Natural killer cell (primary cell): ENCODE measurements at regions not wholly inside any gene's neighbourhood (a gene's known extent, or its start where the extent isn't known, plus 50 kb on each side); places are given as distances from the start of the nearest gene placed in this dataset.

Source experiments
- ATAC-seq, 3 donors: fragments of 150-1000 bp in 2 of 3; fragments of 200-7000 bp in 1 of 3; cut with Tn5 transposase; 1 replicate in 1 of 3; 2 replicates in 2 of 3; pipeline ENCODE4 v1.10.0; 2021; ENCODE audit warnings: mild to moderate bottlenecking in 2 of 3, moderate library complexity in 2 of 3
- DNase-seq, 2 donors: peaks; one replicate each; pipeline versions ENCODE4 v3.0.0 to v3.0.0-alpha.2; 2013 to 2021; ENCODE audit warnings: mixed read lengths in 1 of 2
- H3K27ac ChIP-seq: one replicate; pipeline ENCODE4 v1.5.1; 2013; ENCODE audit warnings: mild to moderate bottlenecking, low read length
- H3K27me3 ChIP-seq: one replicate; pipeline ENCODE4 v1.6.1; 2013; ENCODE audit warnings: low read length; ENCODE audit not compliant: control insufficient read depth, insufficient read depth
- H3K36me3 ChIP-seq: one replicate; pipeline ENCODE4 v1.6.1; 2013; ENCODE audit warnings: low read length; ENCODE audit not compliant: control insufficient read depth, insufficient read depth
- H3K4me1 ChIP-seq: one replicate; pipeline ENCODE4 v1.6.1; 2013; ENCODE audit warnings: low read length; ENCODE audit not compliant: control insufficient read depth, insufficient read depth
- H3K4me3 ChIP-seq: one replicate; pipeline ENCODE4 v1.5.1; 2013; ENCODE audit warnings: low read length
- H3K9me3 ChIP-seq: one replicate; pipeline ENCODE4 v1.6.1; 2013; ENCODE audit warnings: low read length; ENCODE audit not compliant: control insufficient read depth, insufficient read depth
- H3K27ac Mint-ChIP-seq, 2 donors: one replicate each; pipeline ENCODE4 v1.8.0; 2022; ENCODE audit warnings: mild to moderate bottlenecking in 2 of 2, mixed read lengths in 2 of 2, moderate library complexity in 1 of 2
- H3K27me3 Mint-ChIP-seq, 2 donors: one replicate each; pipeline ENCODE4 v1.8.0; 2022; ENCODE audit warnings: low read depth in 2 of 2, mixed read lengths in 2 of 2
- H3K36me3 Mint-ChIP-seq: one replicate; pipeline ENCODE4 v1.8.0; 2022; ENCODE audit warnings: mixed read lengths
- H3K4me1 Mint-ChIP-seq, 2 donors: one replicate each; pipeline ENCODE4 v1.8.0; 2022; ENCODE audit warnings: mixed read lengths in 2 of 2
- H3K4me3 Mint-ChIP-seq: one replicate; pipeline ENCODE4 v1.8.0; 2022; ENCODE audit warnings: mild to moderate bottlenecking, moderate library complexity, mixed read lengths
- H3K9me3 Mint-ChIP-seq, 2 donors: one replicate each; pipeline ENCODE4 v1.8.0; 2022; ENCODE audit warnings: mixed read lengths in 2 of 2
- CTCF ChIP-seq: fragments of 200-600 bp; IDR thresholded peaks from one replicate; pipeline ENCODE4 v1.8.0; 2022; ENCODE audit warnings: antibody characterized with exemption
- WGBS: methylation state at CpG from one replicate; pipeline ENCODE4 v1.1.7; 2013; ENCODE audit warnings: missing lambda C conversion rate; ENCODE audit not compliant: insufficient coverage; 5-methylcytosine and 5-hydroxymethylcytosine counted together
- intact Hi-C: fragments of 100-400 bp; cut with micrococcal nuclease; formaldehyde crosslinking; loops from one replicate; pipeline ENCODE4 v1.14.2; 2022

- 89% methylated on average over 2 of the region's 3 CpGs for WGBS
- ATAC-seq, result no peak
Measured at GRCh38 chr18:46320928-46321711, 216.9 kb downstream of the HAUS1 start.

GRCh38 chr18:46321955-46322354 is 217.8 kb downstream of the HAUS1 start:
- Histone ChIP-seq H3K27me3 (no peaks in the 10 kb centered on the region), H3K4me3 (no peak overlapping the region), H3K9me3 (no peaks in the 10 kb centered on the region), H3K36me3 (no peaks in the 10 kb centered on the region), H3K27ac (no peak overlapping the region), H3K4me1 (no peaks in the 10 kb centered on the region)
- Mint-ChIP-seq H3K27ac (no peak overlapping the region), H3K4me3 (no peak overlapping the region), H3K9me3 (no peaks in the 10 kb centered on the region), H3K27me3 (no peaks in the 10 kb centered on the region), H3K4me1 (peaks cover 6 to 8% of the 10 kb centered on the region in 2 donors), H3K36me3 (no peaks in the 10 kb centered on the region)
- DNase-seq (no peak), ATAC-seq (no peak)
- no peak for TF ChIP-seq CTCF
- intact Hi-C loops, result no loop called here
- 95% methylated on average over 4 of the region's 5 CpGs for WGBS

More at GRCh38 chr18:46320928-46321711, 216.9 kb downstream of the HAUS1 start:
- Mint-ChIP-seq H3K27me3 (no peaks in the 10 kb centered on the region), H3K36me3 (no peaks in the 10 kb centered on the region), H3K9me3 (no peaks in the 10 kb centered on the region), H3K27ac (no peak overlapping the region), H3K4me1 (peaks cover 6 to 8% of the 10 kb centered on the region in 2 donors), H3K4me3 (no peak overlapping the region)
- H3K9me3 ChIP-seq, result no peaks in the 10 kb centered on the region
- H3K27me3 ChIP-seq, result no peaks in the 10 kb centered on the region
- H3K27ac ChIP-seq, result no peak overlapping the region
- no peak for DNase-seq
- no peaks in the 10 kb centered on the region for H3K36me3 ChIP-seq
- no peaks in the 10 kb centered on the region for H3K4me1 ChIP-seq
- intact Hi-C loops, result no loop called here
- TF ChIP-seq CTCF, result no peak
- H3K4me3 ChIP-seq, result no peak overlapping the region

GRCh38 chr18:46322411-46322891 is 218.3 kb downstream of the HAUS1 start:
- Mint-ChIP-seq H3K27me3 (no peaks in the 10 kb centered on the region), H3K27ac (no peak overlapping the region), H3K36me3 (no peaks in the 10 kb centered on the region), H3K9me3 (no peaks in the 10 kb centered on the region), H3K4me1 (peaks cover 6 to 8% of the 10 kb centered on the region in 2 donors), H3K4me3 (no peak overlapping the region)
- Histone ChIP-seq H3K27me3 (no peaks in the 10 kb centered on the region), H3K36me3 (no peaks in the 10 kb centered on the region), H3K4me3 (no peak overlapping the region), H3K27ac (no peak overlapping the region), H3K4me1 (no peaks in the 10 kb centered on the region), H3K9me3 (no peaks in the 10 kb centered on the region)
- no peak for DNase-seq
- intact Hi-C loops, result no loop called here
- 91% methylated on average over 13 of the region's 13 CpGs for WGBS
- TF ChIP-seq CTCF, result no peak
- no peak for ATAC-seq

GRCh38 chr18:46322941-46323340 is 218.8 kb downstream of the HAUS1 start:
- Mint-ChIP-seq H3K4me1 (peaks cover 6 to 8% of the 10 kb centered on the region in 2 donors), H3K27me3 (no peaks in the 10 kb centered on the region)
- WGBS, result 90% methylated on average over 7 of the region's 7 CpGs

More at GRCh38 chr18:46322941-46323340, 218.8 kb downstream of the HAUS1 start:
- H3K36me3 ChIP-seq, result no peaks in the 10 kb centered on the region
- no peak for ATAC-seq
- intact Hi-C loops, result no loop called here
- no peak for DNase-seq
- TF ChIP-seq CTCF, result no peak
- Mint-ChIP-seq H3K4me3 (no peak overlapping the region), H3K27ac (no peak overlapping the region), H3K9me3 (no peaks in the 10 kb centered on the region), H3K36me3 (no peaks in the 10 kb centered on the region)
- H3K27me3 ChIP-seq, result no peaks in the 10 kb centered on the region
- H3K27ac ChIP-seq, result no peak overlapping the region
- no peak overlapping the region for H3K4me3 ChIP-seq
- H3K4me1 ChIP-seq, result no peaks in the 10 kb centered on the region
- no peaks in the 10 kb centered on the region for H3K9me3 ChIP-seq
